Adipocyte (in vitro differentiated cells): ENCODE measurements at regions not wholly inside any gene's neighbourhood (a gene's known extent, or its start where the extent isn't known, plus 50 kb on each side); places are given as distances from the start of the nearest gene placed in this dataset.

ENCODE experiments used
- DNase-seq: peaks from one replicate; pipeline ENCODE4 v3.0.0-alpha.2; 2015; ENCODE audit warnings: low read depth
- H3K27me3 ChIP-seq: replicated peaks from 2 replicates; pipeline ENCODE4 v1.7.0; 2013; ENCODE audit warnings: mild to moderate bottlenecking, low read length, moderate library complexity; ENCODE audit not compliant: control insufficient read depth, insufficient read depth
- H3K36me3 ChIP-seq: 2 replicates; pipeline ENCODE4 v1.7.0; 2013; ENCODE audit warnings: low read length, mild to moderate bottlenecking, moderate library complexity; ENCODE audit not compliant: control insufficient read depth, insufficient read depth, severe bottlenecking
- H3K4me1 ChIP-seq: 2 replicates; pipeline ENCODE4 v1.7.0; 2013; ENCODE audit warnings: mild to moderate bottlenecking, low read length, moderate library complexity; ENCODE audit not compliant: control insufficient read depth, insufficient read depth
- H3K4me3 ChIP-seq: 2 replicates; pipeline ENCODE4 v1.7.0; 2013; ENCODE audit warnings: mild to moderate bottlenecking, low read length, moderate library complexity
- H3K9ac ChIP-seq: 2 replicates; pipeline ENCODE4 v1.7.0; 2013; ENCODE audit warnings: mild to moderate bottlenecking, low read length, moderate library complexity
- H3K9me3 ChIP-seq: 2 replicates; pipeline ENCODE4 v1.7.0; 2013; ENCODE audit warnings: mild to moderate bottlenecking, low read length, moderate library complexity; ENCODE audit not compliant: control insufficient read depth

GRCh38 chr11:92302770-92303169, 78.2 kb downstream of the FAT3 start:
- Histone ChIP-seq H3K36me3 (no peaks in the 10 kb centered on the region), H3K4me1 (peaks cover 8% of the 10 kb centered on the region), H3K9ac (no peak overlapping the region), H3K9me3 (no peaks in the 10 kb centered on the region), H3K27me3 (no peaks in the 10 kb centered on the region), H3K4me3 (no peak overlapping the region)
- no peak for DNase-seq

- Histone ChIP-seq H3K9ac (no peak overlapping the region), H3K4me1 (peaks cover 20% of the 10 kb centered on the region), H3K27me3 (no peaks in the 10 kb centered on the region), H3K36me3 (no peaks in the 10 kb centered on the region), H3K9me3 (no peaks in the 10 kb centered on the region), H3K4me3 (no peak overlapping the region)
- DNase-seq, result no peak
These were observed 79.7 kb downstream of the FAT3 start for GRCh38 chr11:92304271-92304670.

GRCh38 chr11:92306966-92307510, 82.4 kb downstream of the FAT3 start:
- H3K27me3 ChIP-seq, result no peaks in the 10 kb centered on the region
- H3K9ac ChIP-seq, result no peak overlapping the region
- H3K4me1 ChIP-seq, result peaks cover 28% of the 10 kb centered on the region
- no peak for DNase-seq
- no peaks in the 10 kb centered on the region for H3K36me3 ChIP-seq
- H3K4me3 ChIP-seq, result no peak overlapping the region
- H3K9me3 ChIP-seq, result no peaks in the 10 kb centered on the region

GRCh38 chr11:92308366-92308765, 83.7 kb downstream of the FAT3 start:
- Histone ChIP-seq H3K36me3 (no peaks in the 10 kb centered on the region), H3K4me3 (no peak overlapping the region), H3K9me3 (no peaks in the 10 kb centered on the region), H3K4me1 (peaks cover 41% of the 10 kb centered on the region), H3K27me3 (no peaks in the 10 kb centered on the region), H3K9ac (no peak overlapping the region)
- DNase-seq, result no peak

GRCh38 chr11:92311616-92312449, 87.2 kb downstream of the FAT3 start:
- H3K4me3 ChIP-seq, result no peak overlapping the region
- no peaks in the 10 kb centered on the region for H3K36me3 ChIP-seq
- no peaks in the 10 kb centered on the region for H3K9me3 ChIP-seq
- no peak overlapping the region for H3K9ac ChIP-seq
- H3K4me1 ChIP-seq, result peaks cover 57% of the 10 kb centered on the region
- no peak for DNase-seq
- H3K27me3 ChIP-seq, result no peaks in the 10 kb centered on the region

- Histone ChIP-seq H3K4me1 (peaks cover 39% of the 10 kb centered on the region), H3K36me3 (no peaks in the 10 kb centered on the region), H3K9me3 (no peaks in the 10 kb centered on the region), H3K9ac (peak overlapping the region; percentile 56), H3K27me3 (no peaks in the 10 kb centered on the region), H3K4me3 (no peak overlapping the region)
- no peak for DNase-seq
These were observed 89.2 kb downstream of the FAT3 start for GRCh38 chr11:92313784-92314183.

GRCh38 chr11:92314499-92314898, 89.9 kb downstream of the FAT3 start:
- Histone ChIP-seq H3K4me3 (no peak overlapping the region), H3K36me3 (no peaks in the 10 kb centered on the region), H3K27me3 (no peaks in the 10 kb centered on the region), H3K9me3 (no peaks in the 10 kb centered on the region), H3K4me1 (peaks cover 38% of the 10 kb centered on the region), H3K9ac (peak overlapping the region; percentile 56)
- DNase-seq, result no peak

- Histone ChIP-seq H3K4me1 (peaks cover 38% of the 10 kb centered on the region), H3K9me3 (no peaks in the 10 kb centered on the region), H3K9ac (no peak overlapping the region), H3K36me3 (no peaks in the 10 kb centered on the region), H3K27me3 (no peaks in the 10 kb centered on the region), H3K4me3 (no peak overlapping the region)
- no peak for DNase-seq
These were observed 91.6 kb downstream of the FAT3 start for GRCh38 chr11:92316106-92316809.

GRCh38 chr11:92317222-92317621, 92.6 kb downstream of the FAT3 start:
- H3K4me1 ChIP-seq, result peaks cover 35% of the 10 kb centered on the region
- no peak overlapping the region for H3K9ac ChIP-seq
- no peaks in the 10 kb centered on the region for H3K36me3 ChIP-seq
- no peak for DNase-seq
- no peaks in the 10 kb centered on the region for H3K9me3 ChIP-seq
- H3K27me3 ChIP-seq, result no peaks in the 10 kb centered on the region
- H3K4me3 ChIP-seq, result no peak overlapping the region

GRCh38 chr11:92317721-92318120, 93.1 kb downstream of the FAT3 start:
- Histone ChIP-seq H3K4me1 (peaks cover 35% of the 10 kb centered on the region), H3K4me3 (no peak overlapping the region), H3K9ac (no peak overlapping the region), H3K27me3 (no peaks in the 10 kb centered on the region), H3K36me3 (no peaks in the 10 kb centered on the region), H3K9me3 (no peaks in the 10 kb centered on the region)
- DNase-seq, result no peak

GRCh38 chr11:92322225-92322624, 97.6 kb downstream of the FAT3 start:
- no peak for DNase-seq
- peaks cover 9% of the 10 kb centered on the region for H3K9me3 ChIP-seq
- H3K4me1 ChIP-seq, result peaks cover 13% of the 10 kb centered on the region
- no peaks in the 10 kb centered on the region for H3K27me3 ChIP-seq
- H3K9ac ChIP-seq, result no peak overlapping the region
- no peak overlapping the region for H3K4me3 ChIP-seq
- H3K36me3 ChIP-seq, result no peaks in the 10 kb centered on the region
